ENCODE measurements at regions not wholly inside any gene's neighbourhood (a gene's known extent, or its start where the extent isn't known, plus 50 kb on each side); places are given as distances from the start of the nearest gene placed in this dataset.
A peak's percentile ranks its signal among the peaks of the same experiment; 100 is the strongest.

DNA sequence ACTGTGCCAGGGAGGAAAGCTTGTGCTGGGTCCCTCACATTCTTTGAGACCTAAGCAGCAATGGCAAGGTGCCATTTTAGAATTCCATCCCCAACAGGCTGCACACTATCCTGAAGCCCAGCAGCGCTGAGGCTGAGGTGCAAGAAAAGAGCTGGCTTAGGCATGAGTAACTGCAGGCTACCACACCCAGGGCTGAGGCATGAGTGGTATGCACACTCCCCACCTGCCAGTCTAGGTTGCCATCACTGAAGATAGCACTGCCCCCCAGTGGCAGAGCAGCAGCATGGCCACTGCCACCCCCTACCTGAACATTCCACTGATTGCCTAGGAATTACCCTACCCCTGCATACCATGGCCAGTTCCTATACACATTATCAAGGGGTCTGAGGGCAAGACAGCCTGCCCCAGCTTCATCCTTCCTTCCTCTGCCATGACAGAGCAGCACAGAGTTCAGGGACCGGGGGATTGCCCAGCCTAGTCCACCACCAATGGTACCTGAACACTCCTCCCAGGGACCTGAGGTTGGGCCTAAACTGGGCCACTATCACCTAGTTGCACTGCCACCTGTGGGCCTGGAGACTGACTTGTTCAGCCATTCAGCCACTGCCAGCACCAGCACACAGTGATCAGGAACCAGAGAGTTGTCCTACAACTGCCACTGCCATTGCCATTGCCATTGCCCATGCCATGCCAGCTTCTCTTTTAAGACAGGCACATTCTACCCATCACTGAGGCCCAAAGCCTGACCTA lies 129.8 kb downstream of the SATB1 start:
- peak in 1 of 2 donors; percentile 6 for DNase-seq

DNA sequence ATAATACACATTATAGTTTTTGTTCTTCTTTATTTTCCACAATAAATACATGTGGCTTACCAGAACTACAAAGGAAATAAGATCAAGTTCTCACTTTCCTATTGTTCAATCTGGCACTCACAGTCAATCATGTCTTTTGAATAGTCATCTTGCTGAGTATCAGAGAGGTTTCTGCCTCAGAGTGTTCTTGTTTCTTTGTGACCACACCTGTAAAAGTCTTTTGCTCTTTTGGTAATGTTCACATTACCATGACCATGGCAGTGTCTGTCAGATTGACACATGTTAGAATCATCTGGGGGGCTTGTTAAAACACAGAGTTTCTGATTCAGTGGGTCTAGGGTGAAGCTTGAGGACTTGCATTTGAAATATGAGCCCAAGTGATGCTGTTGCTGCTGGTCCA lies 135.0 kb downstream of the SATB1 start:
- no peak for DNase-seq

DNA sequence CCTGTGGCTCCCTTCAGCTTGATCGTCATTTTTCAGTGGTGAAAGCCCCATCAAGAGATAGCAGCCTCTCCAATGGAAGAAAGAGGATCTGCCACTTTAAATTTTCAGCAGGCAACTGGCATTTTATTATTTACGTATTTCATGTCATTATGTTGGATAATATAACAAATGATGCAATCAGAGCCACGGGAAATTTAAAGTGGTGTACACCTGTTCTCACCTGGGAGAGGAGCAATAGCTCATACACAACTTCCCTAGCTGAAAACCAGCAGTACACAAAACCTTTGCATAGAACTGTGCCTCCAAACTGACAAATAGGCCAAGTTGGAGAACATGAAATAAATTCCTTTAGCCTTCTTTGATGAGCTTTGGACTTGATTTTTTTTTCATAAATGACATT lies 136.9 kb downstream of the SATB1 start:
- DNase-seq: no peak

DNA sequence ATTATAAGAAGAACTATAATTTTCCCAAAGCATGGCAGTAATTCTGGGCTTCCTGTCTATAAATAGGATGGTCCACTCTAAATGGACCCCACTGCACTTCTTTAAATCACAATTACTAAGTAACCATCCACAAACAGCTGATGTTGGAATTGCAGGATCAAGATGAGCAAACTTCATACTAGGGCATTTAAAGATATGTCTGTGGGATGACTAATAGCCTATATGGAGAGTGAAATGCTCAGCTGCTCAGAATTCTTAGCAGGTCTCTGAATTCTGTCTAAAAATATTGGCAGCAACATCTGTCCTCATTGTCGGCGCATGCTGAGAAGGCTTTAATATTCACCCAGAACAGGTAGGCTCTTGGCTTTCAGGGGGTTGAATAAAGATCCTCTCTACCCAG lies 140.4 kb downstream of the SATB1 start:
- DNase-seq: no peak

DNA sequence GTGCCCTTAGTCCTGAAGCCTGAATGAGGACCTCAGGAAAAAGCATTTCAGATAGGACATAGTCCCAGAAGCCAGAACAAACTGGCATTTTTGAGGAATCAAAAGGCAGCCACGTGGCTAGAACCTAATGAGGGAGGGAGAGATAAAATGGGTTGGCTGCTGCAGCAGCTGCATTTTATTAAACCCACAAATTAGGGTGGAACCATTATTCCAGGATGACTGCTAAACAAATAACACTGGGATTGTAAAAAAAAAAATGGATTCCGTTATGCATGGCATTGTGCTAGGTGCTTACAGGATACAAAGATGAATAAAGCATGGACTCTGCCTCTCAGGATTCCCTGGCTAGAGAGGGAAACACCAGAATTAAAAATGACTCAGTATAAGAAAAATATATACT lies 141.5 kb downstream of the SATB1 start:
- DNase-seq: no peak

DNA sequence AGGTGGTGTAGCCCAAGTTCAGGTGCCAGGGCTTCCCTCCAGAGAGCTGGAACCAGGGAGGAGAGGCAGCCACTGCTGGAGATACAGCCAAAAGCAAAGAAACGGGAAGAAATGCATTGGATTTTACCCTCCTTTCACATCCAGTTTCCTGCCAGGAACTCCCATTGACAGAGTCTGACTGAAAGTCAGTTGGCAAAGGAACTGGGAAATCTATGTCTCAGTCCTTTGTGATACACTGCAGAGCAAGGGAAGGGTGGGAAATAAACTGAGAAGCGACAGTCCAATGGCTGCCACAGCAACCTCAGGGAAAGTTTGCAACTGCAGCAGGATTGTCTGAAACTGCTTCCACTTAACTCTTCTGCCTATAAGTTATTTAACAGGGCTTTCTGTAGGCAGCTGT lies 142.6 kb downstream of the SATB1 start:
- DNase-seq: no peak

DNA sequence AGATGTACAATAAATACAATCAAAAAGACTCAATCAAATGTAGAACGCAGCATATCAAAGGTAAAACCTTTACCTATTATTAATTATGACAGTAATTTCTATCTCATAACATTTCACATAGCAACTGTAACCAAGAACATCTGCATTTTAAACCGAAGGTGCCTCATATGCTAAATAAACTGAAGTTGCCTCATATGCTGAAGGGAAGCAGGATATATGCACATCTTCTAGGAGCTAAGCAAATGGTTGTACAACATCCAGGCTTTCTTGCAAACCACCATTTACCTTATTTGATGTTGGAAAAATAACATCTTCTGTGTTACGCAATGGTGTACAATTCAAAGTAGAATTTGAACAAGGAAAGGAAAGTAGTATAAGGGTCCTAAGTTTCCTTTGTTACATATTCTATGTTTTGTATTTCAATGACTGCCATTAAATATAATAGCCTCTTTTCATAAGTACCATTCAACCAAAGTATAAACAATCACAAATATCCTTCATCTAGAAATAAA lies 145.9 kb downstream of the SATB1 start:
- no peak for DNase-seq

DNA sequence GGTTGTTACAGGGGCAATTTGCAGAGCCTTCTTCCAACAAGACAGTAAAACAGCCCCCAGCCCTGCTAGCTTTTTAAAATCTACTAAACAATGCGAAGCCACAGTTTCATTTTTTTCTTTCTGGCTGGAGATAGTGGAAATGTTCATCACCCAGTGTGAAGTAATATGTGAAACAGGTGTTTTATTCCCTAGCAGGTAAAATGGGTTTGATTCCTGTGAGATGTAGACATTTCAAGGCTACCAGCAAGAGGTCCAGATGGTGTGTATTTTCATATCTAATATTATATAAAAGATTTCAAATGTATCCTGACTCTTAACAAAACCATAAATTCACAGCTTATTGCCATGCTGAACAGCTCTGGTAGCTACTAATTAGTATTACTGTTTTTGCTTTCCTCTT lies 160.3 kb downstream of the SATB1 start:
- DNase-seq: no peak

DNA sequence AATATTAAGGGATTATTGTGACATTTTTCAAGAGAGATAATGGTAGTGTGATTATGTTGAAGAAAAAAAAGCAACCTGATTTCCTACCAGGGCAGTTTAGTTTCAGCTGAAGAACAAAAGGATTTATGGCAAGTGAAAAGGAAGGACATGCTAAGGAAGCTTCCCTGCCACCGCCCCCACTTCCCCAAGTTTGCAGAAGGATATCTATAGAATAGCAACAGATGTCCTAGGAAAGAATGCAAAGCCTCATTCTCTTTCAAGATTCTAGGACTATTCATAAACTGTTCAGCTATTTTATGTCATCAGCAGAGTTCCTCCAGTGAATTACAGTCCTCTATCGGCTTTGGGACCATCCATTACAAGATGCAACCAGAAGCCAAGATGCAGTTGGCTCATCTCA lies 160.8 kb downstream of the SATB1 start:
- no peak for DNase-seq

DNA sequence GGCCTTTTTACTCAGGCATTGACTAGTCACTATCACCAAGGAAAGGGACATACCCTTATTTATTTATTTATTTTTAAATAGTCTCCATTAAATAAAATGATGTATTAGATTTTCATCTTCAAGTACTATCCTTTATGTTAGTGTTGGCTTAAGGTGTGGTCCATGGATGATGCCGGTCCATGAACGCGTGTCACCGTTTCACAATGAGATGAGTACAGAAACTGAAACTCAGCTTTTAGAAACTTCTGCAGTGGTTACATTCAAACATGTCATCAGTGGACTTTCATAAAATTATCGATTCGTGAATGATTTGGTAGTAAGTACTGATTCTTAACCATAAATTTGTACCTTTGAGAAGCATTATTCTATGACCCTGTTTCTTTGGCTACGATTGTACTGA lies 166.6 kb downstream of the SATB1 start:
- DNase-seq: no peak

DNA sequence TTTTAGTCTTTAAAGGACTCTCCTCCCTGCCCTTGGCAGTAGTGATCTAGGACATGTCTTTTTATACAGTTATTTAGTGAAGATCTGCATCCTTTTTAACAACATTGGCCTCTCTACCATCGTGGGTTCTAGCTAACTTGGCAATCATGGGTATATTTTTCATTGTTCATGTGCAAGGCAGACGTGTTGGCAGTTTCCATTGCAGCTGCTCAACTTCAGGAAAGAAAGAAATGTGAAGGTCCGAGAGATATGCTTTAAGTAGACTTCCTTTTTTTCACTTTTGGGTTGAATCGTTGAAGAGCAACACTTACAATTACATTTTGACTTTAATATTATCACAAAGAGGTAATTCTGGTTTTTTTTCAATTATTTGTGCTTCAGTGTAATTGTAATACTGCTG lies 172.6 kb downstream of the SATB1 start:
- no peak for DNase-seq

DNA sequence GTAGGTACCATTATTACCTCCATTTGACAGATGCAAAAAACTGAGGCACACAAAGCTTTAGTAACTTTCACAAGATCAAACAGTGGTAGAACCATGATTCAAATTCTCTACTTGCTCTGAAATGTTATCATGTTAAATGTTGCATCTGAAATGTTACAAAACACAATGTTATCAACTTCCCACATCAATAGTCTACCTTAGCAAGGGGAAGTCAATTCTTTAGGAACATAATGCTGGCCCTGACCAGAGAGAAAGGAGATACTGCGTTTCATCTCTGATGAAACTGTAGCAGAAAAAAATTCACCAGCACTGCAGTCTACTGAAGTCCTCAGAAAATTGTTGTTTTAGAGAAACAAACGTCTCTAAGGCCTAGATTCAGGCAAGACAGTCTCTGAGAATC lies 174.1 kb downstream of the SATB1 start:
- no peak for DNase-seq

DNA sequence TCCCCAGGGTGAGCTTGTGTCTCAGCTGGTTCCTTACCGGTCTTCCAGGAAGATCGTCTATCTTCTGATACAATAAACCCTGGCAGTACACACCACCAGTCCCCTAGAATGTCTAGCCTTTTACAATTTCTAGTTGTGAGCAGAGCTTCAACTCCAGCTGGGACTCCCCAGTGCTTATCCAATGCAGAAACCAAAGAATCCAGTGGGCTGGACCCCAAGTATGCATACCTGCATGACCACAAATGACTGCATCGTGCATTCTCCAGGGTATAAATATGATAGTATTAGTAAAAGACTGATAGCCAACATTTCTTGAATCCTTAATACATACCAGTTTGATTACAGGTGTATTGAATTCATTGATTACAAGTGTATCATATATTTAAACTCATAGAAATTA lies 176.0 kb downstream of the SATB1 start:
- no peak for DNase-seq

DNA sequence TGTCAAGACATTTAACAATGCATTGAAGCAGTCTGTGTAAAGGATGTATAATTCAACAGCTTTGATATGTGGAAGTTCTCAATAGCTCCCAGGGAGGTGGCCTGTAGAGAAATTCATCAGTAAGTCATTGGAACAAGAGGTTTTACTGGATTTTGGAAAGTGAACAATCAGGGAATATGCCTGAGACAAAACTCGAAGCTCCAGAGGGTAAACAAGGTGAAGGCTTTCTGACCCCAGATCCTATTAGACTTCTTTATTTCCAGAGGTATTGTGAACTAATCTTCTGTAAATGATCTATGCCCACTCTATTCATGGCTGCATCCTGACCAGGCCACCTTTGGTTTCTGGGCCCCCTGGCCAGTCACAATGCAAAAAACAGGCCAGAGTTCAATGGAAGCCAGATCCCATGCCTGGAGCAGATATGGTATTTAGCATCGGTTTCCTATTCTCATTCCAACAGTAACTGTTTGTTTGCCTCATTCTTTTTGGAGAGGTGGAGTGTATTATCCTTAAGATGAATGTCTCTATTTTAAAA lies 177.3 kb downstream of the SATB1 start:
- no peak for DNase-seq

DNA sequence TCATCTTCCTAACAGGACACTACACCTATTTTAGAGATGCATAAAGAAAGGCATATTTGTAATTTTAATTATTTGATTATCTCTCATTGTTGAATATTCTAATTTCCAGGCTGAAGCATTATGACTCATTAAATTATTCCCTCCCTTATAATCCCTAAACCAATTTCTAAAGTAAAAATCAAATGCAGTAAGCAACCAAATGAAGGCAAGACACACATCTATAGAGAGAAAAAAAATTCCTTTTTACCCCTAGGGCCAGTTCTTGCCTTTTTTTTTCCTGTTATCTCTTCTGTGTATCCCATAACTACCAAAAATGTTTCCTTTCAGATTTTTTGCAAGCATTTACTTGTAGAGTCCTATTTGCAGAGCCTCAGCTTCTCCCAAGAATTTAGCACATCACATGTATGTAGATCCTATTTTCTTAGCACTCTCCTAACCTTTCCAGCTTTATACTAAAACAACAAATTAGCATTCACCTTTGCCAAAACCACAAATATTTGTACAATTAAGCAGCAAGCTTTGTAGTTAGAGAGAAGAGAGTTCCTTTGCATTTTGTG lies 177.9 kb downstream of the SATB1 start:
- no peak for DNase-seq

DNA sequence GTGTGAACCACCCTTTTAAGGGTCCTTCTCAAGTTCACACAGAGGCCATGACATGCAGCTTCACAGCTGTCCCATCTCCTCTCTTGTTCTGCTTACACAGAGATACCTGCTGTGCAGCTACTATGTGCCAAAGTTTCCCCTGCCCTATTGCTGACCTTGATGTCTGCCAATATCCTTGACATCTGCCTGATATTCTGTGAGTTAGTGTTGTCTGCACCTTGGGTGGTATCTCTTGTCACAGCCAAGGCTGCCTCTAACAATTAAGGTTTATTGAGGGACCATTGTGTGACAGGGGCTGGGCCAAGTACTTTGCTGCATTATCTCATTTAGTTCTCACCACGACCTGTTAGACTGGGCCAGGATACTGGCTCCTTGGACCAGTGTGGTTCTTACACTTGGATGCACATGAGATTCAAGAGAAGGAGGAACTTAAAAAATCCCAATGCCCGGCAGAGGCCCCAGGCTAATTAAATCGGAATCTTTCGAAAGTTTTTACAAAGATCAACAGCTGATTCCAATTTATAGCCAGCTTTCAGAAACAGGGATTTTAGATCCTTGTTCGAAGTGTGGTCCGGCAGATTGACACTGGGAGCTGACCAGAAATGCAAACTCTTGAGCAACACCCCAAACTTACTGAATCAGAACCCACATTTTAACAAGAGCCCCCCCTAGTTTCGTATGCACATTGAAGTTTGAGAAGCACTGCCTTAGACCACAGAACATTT lies 178.6 kb downstream of the SATB1 start:
- no peak for DNase-seq

DNA sequence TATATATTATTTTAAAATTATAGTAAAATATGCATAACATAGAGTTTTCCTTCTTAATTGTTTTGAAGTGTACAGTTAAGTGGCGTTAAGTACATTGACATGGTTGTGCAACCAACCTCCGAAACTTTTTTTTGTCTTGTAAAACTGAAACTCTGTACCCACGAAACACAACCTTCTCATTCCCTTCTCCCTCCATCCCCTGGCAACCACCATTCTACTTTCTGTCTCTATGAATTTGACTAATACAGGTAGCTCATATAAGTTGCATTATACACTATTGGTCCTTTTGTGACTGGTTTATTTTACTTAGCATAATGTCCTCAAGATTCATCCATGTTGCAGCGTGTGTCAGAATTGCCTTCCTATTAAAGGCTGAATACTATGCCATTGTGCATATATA lies 179.4 kb downstream of the SATB1 start:
- DNase-seq: no peak

DNA sequence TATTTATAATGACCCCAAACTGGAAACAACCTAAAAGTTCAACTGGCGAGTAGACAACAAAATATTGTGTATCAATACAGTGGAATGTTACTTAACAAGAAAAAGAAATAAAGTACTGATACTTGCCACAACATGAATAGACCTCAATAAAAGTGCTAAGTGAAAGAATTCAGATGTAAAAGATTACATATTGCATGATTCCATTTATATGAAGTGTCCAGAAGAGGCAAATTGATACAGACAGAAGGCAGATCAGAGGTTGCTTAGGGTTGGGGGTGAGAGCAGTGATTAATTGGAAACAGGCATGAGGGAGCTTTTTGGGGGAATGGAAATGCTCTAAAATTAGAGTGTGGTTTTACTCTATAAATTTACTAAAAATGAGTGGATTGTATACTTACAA lies 183.3 kb downstream of the SATB1 start:
- no peak for DNase-seq

DNA sequence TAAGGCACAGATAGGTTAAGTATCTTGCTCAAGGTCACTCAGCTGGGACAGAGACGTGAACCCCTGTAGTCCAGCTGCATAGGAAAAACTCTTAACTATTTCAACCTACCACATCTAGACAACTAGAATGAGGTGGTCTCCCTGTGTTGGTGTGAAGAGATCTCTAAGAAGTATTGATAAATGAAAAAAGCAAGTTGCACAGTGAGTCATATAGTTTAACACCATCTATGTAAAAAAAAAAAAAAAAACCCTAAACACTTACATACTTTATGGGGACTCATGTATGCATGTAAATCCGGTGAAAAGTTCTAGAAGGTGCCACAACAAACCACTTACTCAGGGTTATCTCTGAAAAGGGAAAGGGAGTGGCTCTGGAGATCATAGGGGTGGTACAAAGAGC lies 185.5 kb downstream of the SATB1 start:
- DNase-seq: no peak

DNA sequence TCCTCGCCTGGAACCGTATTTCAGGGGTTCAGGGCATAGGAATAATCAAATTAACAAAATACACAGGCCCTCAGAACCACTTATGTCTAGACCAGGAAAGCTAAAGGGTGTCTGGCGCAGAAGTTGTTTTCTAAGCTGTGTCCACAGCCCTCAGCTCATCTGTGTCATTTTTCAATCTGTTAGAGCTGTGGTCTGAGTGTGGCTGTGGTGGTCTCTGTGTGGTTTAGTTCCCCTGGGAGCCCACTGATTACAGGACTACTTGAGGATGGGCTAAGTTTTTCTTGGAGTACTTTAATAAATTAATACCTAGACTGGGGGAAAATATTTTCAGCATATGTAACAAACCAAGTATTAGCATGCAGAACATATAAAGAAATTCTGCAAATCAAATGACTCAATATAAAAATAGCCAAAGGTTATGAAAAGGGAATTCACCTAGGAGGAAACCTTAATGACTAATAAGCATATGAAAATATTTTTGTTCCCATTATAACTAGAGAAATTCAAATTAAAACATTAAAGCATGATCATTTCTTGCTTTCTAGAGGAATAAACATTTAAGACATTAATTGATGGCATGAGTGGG lies 186.3 kb downstream of the SATB1 start:
- no peak for DNase-seq

DNA sequence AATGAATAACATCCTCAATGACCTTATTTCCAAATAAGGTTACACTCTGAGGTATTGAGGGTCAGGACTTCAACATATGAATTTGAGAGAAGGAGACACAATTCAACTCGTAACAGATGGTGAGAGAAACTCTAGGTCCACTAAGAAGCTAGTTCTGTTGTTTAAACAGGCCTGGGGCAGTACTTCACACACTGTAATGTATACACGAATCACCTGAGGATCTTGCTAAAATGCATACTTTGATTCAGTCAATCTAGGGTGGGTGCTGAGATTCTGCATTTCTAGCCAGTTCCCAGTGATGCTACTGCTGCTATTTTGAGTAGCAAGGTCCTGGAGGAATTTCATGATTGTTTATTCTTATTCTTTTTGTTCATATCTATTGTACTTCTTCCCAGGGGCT lies 186.8 kb downstream of the SATB1 start:
- no peak for DNase-seq

DNA sequence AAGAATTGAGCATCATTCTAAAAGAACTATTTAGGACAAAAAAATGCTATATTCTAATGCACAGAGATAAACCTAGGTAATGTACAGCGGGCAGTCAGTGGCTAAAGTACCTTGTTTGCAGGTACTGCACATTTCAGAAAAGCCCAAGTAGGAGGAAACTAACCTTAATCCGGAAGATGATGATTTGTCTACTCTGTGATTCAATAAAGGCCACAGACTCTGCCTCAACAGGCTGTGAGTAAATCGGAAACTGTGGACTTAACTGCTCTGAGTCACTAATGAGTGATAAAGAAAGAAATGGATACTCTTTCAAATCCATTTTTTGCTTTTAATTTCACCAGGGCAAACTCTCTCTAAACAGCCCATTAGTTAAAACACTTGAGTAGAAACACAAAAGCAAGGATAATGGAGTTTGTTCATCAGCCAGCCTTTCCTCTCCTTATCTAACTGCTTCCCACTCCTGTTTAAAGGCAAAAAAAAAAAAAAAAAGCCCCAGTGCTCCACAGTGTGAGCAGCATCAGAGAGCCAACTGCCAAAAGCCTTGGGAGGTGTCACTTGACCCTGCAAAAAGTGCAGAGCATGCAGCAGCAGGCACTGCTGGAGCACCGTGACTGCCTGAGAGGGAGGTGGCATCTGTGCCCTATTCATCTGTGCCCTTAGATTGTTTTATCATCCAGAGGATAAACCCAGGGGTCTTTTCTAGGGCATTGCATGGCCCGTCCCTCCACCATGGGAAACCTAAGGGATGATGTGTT lies 187.7 kb downstream of the SATB1 start:
- DNase-seq: no peak

DNA sequence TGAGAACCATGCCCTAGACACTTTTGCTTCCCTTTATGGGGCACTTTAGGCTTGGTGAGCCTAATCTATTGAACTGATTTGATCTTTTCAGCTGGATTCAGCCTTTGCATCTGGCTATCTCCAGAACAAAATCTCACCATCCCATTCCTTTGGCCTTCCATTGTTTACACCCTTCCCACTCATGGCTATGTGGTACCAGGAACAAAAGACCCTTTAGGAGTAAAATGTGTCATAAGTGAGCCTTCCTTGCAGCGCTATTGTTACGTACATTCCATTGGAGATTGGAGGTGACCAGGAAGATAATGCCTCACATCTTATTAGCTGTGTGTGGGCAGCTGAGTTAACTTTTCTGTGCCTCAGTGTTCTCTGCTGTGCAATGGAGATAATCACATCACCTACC lies 188.4 kb downstream of the SATB1 start:
- no peak for DNase-seq

All from CD4-positive, alpha-beta T cell treated with Interferon alpha-2 for 1 hour (primary cell).